COLO668 (cell line): ENCODE measurements at regions not wholly inside any gene's neighbourhood (a gene's known extent, or its start where the extent isn't known, plus 50 kb on each side); places are given as distances from the start of the nearest gene placed in this dataset.
A peak's percentile ranks its signal among the peaks of the same experiment; 100 is the strongest.
"Not testable (repeated sequence)": the region's sequence is repeated elsewhere in the genome, so short reads cannot be mapped to it uniquely, and the experiment has no call there.

Source experiments
- DNase-seq: peaks from one replicate; lab custom pipeline; 2025; ENCODE audit not compliant: unreplicated experiment; lab: John Stamatoyannopoulos, UW

- DNase-seq = no peak
Measured at GRCh38 chr2:154580767-154581166, 117.7 kb upstream of the KCNJ3 start.

GRCh38 chr2:154582694-154583093 is 115.8 kb upstream of the KCNJ3 start:
- not testable (repeated sequence) for DNase-seq

GRCh38 chr2:154583274-154583673 is 115.2 kb upstream of the KCNJ3 start:
- not testable (repeated sequence) for DNase-seq

- DNase-seq = no peak
Measured at GRCh38 chr2:154587739-154588138, 110.8 kb upstream of the KCNJ3 start.

- DNase-seq = no peak
Measured at GRCh38 chr2:154588838-154589237, 109.7 kb upstream of the KCNJ3 start.

GRCh38 chr2:154589514-154589913 is 109.0 kb upstream of the KCNJ3 start:
- no peak for DNase-seq

- DNase-seq = no peak
Measured at GRCh38 chr2:154591294-154591820, 107.1 kb upstream of the KCNJ3 start.

GRCh38 chr2:154599189-154599588 is 99.3 kb upstream of the KCNJ3 start:
- DNase-seq = no peak

GRCh38 chr2:154600927-154601494 is 97.5 kb upstream of the KCNJ3 start:
- no peak for DNase-seq

- DNase-seq = no peak
Measured at GRCh38 chr2:154603682-154604081, 94.8 kb upstream of the KCNJ3 start.

GRCh38 chr2:154608438-154608837 is 90.1 kb upstream of the KCNJ3 start:
- no peak for DNase-seq

GRCh38 chr2:154614906-154615305 is 83.6 kb upstream of the KCNJ3 start:
- DNase-seq = no peak

GRCh38 chr2:154616659-154617058 is 81.8 kb upstream of the KCNJ3 start:
- DNase-seq = no peak

GRCh38 chr2:154620471-154620870 is 78.0 kb upstream of the KCNJ3 start:
- no peak for DNase-seq

GRCh38 chr2:154623819-154624218 is 74.7 kb upstream of the KCNJ3 start:
- peak; percentile 25 for DNase-seq

GRCh38 chr2:154637456-154637855 is 61.0 kb upstream of the KCNJ3 start:
- no peak for DNase-seq

- no peak for DNase-seq
Measured at GRCh38 chr2:154638783-154639182, 59.7 kb upstream of the KCNJ3 start.

- no peak for DNase-seq
Measured at GRCh38 chr2:154640000-154640399, 58.5 kb upstream of the KCNJ3 start.
